A673 (cell line): ENCODE measurements at regions not wholly inside any gene's neighbourhood (a gene's known extent, or its start where the extent isn't known, plus 50 kb on each side); places are given as distances from the start of the nearest gene placed in this dataset.

Experiments used
- CTCF ChIP-seq: fragments of 300-800, 200-600 bp; sonication (generic); conservative IDR thresholded peaks from 2 replicates; pipeline ENCODE4 v1.5.1; 2017; ENCODE audit warnings: low read depth, mild to moderate bottlenecking, antibody characterized with exemption, low read length, moderate library complexity, mixed read lengths
- EZH2 ChIP-seq: fragments of 200-600 bp; sonication (generic); IDR thresholded peaks from 2 replicates; pipeline ENCODE4 v1.6.1; 2017; ENCODE audit warnings: borderline replicate concordance, low read depth, mild to moderate bottlenecking, mixed read lengths, antibody characterized with exemption, low read length; ENCODE audit not compliant: poor library complexity, severe bottlenecking

DNA sequence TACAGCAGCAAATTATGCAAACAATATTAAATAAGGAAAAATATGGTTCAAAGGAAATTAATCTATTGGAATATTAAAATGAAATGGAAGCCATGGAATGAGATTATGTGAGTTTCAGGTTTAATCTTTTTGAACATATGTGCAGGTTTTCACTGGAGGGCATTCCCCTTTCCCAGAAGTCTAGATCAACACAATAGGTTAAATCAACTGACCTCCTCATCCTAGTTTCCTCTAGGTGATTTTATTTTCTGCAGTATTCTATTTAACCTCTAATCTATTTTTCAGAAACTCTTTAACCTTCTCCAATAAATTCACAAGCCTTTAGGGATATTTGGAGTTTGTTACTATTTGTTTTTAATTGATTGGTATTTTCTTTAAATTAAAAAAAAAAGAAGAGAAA lies 2657.6 kb upstream of the PCDH20 start:
- TF ChIP-seq CTCF = no peak
- no peak for TF ChIP-seq EZH2
